Activated CD8-positive, alpha-beta T cell treated with anti-CD3 and anti-CD28 coated beads, Interleukin-2, amount 10 ng/mL, durations not matched to agents 7 days and 5 days (primary cell): ENCODE measurements at regions not wholly inside any gene's neighbourhood (a gene's known extent, or its start where the extent isn't known, plus 50 kb on each side); places are given as distances from the start of the nearest gene placed in this dataset.

ENCODE experiments used
- ATAC-seq: fragments of 150-1000 bp; cut with Tn5 transposase; one replicate; pipeline ENCODE4 v1.10.0; 2021; ENCODE audit warnings: moderate library complexity
- CTCF ChIA-PET: fragments of 350-600 bp; sonication (Branson Sonifier 250); formaldehyde crosslinking; loops from one replicate; lab custom pipeline; 2021; ENCODE audit warnings: antibody characterized with exemption; lab: Charles Lee
- POLR2A ChIA-PET: fragments of 350-600 bp; sonication (Branson Sonifier 250); formaldehyde crosslinking; loops from one replicate; lab custom pipeline; 2021; ENCODE audit warnings: antibody characterized with exemption; lab: Charles Lee
- DNase-seq: peaks from one replicate; pipeline ENCODE4 v3.0.0-alpha.2; 2020
- H3K27ac Mint-ChIP-seq: one replicate; pipeline ENCODE4 v1.8.0; 2021; ENCODE audit warnings: mild to moderate bottlenecking, mixed read lengths
- H3K27me3 Mint-ChIP-seq: one replicate; pipeline ENCODE4 v1.8.0; 2021; ENCODE audit warnings: low read depth, mixed read lengths
- H3K36me3 Mint-ChIP-seq: one replicate; pipeline ENCODE4 v1.8.0; 2021; ENCODE audit warnings: low read depth, mixed read lengths
- H3K4me1 Mint-ChIP-seq: one replicate; pipeline ENCODE4 v1.8.0; 2021; ENCODE audit warnings: low read depth, mixed read lengths
- H3K4me3 Mint-ChIP-seq: one replicate; pipeline ENCODE4 v1.8.0; 2021; ENCODE audit warnings: mild to moderate bottlenecking, mixed read lengths
- H3K9me3 Mint-ChIP-seq: one replicate; pipeline ENCODE4 v1.8.0; 2022; ENCODE audit warnings: mixed read lengths; ENCODE audit not compliant: insufficient read depth

DNA sequence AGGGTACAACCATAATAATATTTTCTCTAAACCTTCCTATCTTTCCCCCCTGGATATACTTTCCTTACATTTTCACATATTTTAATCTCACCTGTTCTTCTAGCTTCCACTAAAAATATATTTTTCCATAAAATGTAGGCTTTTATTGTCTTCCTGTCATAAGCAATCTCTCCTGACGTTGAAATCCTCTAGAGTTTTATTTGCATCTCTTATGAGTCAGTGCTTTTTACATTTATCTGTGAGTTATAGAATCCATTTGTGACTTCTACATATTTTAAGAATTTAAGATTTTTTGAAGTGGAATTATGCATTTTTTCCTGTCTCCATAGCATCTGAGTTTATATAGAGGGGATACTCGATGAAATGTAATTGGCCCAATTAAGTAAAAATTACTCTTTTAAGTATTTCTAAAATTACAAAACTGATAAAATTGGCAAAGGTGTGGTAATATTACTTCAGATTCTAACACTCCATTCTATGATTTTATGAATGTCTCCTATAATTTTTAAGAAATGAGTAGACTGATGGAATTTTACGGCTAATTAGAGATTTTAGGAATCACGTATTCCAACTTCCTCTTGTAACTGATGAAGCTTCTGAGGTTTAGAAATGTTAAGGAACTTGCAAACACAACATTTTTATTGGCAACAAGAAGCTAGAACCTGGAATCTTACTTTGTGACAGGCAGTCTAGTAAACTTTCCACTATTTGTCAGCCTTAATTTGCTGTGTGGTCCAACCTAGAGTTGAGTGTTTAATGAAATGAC lies 422.9 kb upstream of the SEMA3A start:
- H3K27me3 Mint-ChIP-seq = no peaks in the 10 kb centered on the region

DNA sequence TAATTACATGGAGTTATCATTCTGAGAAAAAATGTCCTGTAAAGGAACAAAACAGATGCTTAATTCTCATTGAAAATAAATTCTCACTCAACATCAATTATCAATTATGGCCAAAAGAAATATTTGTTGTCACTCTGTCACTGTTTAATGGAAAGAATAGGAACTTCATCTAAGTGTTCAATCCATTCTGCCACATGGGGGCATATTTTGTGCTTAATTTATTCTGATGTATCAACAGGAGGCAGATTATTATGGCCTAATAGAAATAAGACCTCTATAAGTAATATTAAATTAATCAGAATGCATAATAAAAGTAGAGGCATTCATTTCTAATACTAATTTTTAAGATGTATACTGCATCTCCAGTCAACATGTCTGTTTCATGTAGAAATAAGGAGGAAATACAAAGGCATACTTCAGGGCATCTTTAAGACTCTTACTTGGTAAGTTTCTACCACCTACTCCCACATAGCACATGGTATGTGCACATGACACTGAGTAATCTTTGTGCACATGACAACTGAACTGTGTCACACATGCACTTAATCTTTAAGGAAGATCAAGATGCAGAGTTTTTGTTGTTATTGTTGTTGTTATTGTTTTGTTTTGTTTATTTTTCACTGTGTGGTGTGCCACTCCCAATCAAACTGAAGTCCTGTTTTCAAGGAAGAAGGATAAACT lies 420.4 kb upstream of the SEMA3A start:
- H3K4me3 Mint-ChIP-seq = no peak overlapping the region
- DNase-seq (no peak), ATAC-seq (no peak)
- POLR2A ChIA-PET = no interaction called here
- no peaks in the 10 kb centered on the region for H3K36me3 Mint-ChIP-seq
- no peaks in the 10 kb centered on the region for H3K9me3 Mint-ChIP-seq
- CTCF ChIA-PET = no interaction called here
- H3K4me1 Mint-ChIP-seq = no peaks in the 10 kb centered on the region
- H3K27me3 Mint-ChIP-seq = no peaks in the 10 kb centered on the region
- H3K27ac Mint-ChIP-seq = no peak overlapping the region

More for the DNA sequence above, 422.9 kb upstream of the SEMA3A start:
- H3K27ac Mint-ChIP-seq = no peak overlapping the region
- H3K4me3 Mint-ChIP-seq = no peak overlapping the region
- ATAC-seq (no peak), DNase-seq (no peak)
- H3K9me3 Mint-ChIP-seq = no peaks in the 10 kb centered on the region
- no peaks in the 10 kb centered on the region for H3K4me1 Mint-ChIP-seq
- POLR2A ChIA-PET = no interaction called here
- CTCF ChIA-PET = no interaction called here
- no peaks in the 10 kb centered on the region for H3K36me3 Mint-ChIP-seq

GRCh38 chr7:84612981-84613681 lies 418.5 kb upstream of the SEMA3A start:
- no peaks in the 10 kb centered on the region for H3K9me3 Mint-ChIP-seq
- no peak for DNase-seq
- no peaks in the 10 kb centered on the region for H3K36me3 Mint-ChIP-seq
- POLR2A ChIA-PET = no interaction called here
- H3K4me3 Mint-ChIP-seq = no peak overlapping the region
- no peak overlapping the region for H3K27ac Mint-ChIP-seq
- no peaks in the 10 kb centered on the region for H3K4me1 Mint-ChIP-seq
- no peak for ATAC-seq
- CTCF ChIA-PET = no interaction called here
- H3K27me3 Mint-ChIP-seq = no peaks in the 10 kb centered on the region

DNA sequence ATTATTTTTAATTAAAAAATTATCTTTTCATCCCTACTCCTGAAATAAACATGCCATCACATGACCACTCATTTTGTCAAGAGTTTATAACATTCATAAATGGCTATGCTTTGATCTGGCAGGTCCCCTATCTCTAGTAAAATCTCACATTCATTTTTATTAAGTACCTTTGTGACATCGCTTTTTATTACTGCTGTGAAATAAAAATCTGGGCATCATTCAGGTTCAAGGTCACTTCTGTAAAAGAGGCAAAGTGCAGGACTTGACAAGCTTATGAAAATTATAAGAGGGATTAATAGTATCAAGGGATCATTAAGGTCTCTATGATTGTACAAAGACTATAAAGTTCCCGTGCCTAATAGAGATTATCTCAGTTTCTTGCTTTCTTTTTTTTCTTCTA lies 416.8 kb upstream of the SEMA3A start:
- H3K4me1 Mint-ChIP-seq = no peaks in the 10 kb centered on the region
- H3K36me3 Mint-ChIP-seq = no peaks in the 10 kb centered on the region
- POLR2A ChIA-PET = no interaction called here
- no peak overlapping the region for H3K27ac Mint-ChIP-seq
- H3K4me3 Mint-ChIP-seq = no peak overlapping the region
- no peak for ATAC-seq
- no peaks in the 10 kb centered on the region for H3K9me3 Mint-ChIP-seq
- CTCF ChIA-PET = no interaction called here
- no peak for DNase-seq
- no peaks in the 10 kb centered on the region for H3K27me3 Mint-ChIP-seq

DNA sequence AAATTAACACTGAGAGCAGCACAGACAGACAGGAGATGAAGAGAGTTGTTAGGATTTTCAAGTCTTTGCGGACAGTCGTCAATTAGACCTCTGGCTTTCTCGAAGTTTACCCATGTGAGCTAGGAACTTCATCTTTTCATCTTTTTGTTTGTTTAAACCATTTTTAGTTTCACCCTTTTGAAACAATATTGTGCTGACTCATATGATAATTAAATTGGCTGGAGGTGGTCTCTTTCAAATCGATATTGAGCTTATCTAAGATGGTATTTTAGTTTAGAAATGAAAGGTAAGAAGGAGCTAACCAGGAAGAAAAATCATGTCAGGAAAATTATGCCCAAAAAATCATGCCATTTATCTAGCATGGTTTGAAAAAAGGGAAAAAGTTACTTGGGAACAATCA lies 415.8 kb upstream of the SEMA3A start:
- Mint-ChIP-seq H3K27ac (no peak overlapping the region), H3K36me3 (no peaks in the 10 kb centered on the region), H3K27me3 (no peaks in the 10 kb centered on the region), H3K4me1 (no peaks in the 10 kb centered on the region), H3K9me3 (no peaks in the 10 kb centered on the region), H3K4me3 (no peak overlapping the region)
- CTCF ChIA-PET = no interaction called here
- DNase-seq (no peak), ATAC-seq (no peak)
- POLR2A ChIA-PET = no interaction called here

- Mint-ChIP-seq H3K27me3 (no peaks in the 10 kb centered on the region), H3K27ac (no peak overlapping the region), H3K9me3 (no peaks in the 10 kb centered on the region), H3K36me3 (no peaks in the 10 kb centered on the region), H3K4me1 (no peaks in the 10 kb centered on the region), H3K4me3 (no peak overlapping the region)
- DNase-seq (no peak), ATAC-seq (no peak)
- CTCF ChIA-PET = no interaction called here
- POLR2A ChIA-PET = no interaction called here
Measured at GRCh38 chr7:84605301-84605700, 410.7 kb upstream of the SEMA3A start.

GRCh38 chr7:84603545-84603944 lies 409.0 kb upstream of the SEMA3A start:
- DNase-seq = no peak
- H3K36me3 Mint-ChIP-seq = no peaks in the 10 kb centered on the region
- H3K27me3 Mint-ChIP-seq = no peaks in the 10 kb centered on the region
- CTCF ChIA-PET = no interaction called here
- H3K27ac Mint-ChIP-seq = no peak overlapping the region
- H3K4me1 Mint-ChIP-seq = no peaks in the 10 kb centered on the region
- no peak for ATAC-seq
- no peak overlapping the region for H3K4me3 Mint-ChIP-seq
- no peaks in the 10 kb centered on the region for H3K9me3 Mint-ChIP-seq
- POLR2A ChIA-PET = no interaction called here

DNA sequence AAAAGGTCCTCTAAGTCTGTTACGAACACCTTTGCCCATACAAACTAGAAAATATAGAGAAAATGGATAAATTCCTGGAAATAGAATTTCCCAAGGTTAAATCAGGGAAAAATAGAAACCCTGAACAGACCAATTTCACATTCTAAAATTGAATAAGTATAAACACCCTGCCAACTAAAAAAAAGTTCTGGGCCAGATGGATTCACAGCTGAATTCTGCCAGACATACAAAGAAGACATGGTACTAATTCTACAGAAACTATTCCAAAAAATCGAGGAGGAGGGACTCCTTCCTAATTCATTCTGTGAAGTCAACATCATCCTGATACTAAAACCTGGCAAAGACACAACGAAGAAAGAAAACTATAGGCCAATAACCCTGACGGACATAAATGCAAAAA lies 400.4 kb upstream of the SEMA3A start:
- Mint-ChIP-seq H3K4me1 (no peaks in the 10 kb centered on the region), H3K27ac (no peak overlapping the region), H3K27me3 (no peaks in the 10 kb centered on the region), H3K9me3 (no peaks in the 10 kb centered on the region), H3K36me3 (no peaks in the 10 kb centered on the region), H3K4me3 (no peak overlapping the region)
- ChIA-PET CTCF (no interaction called here), POLR2A (no interaction called here)
- DNase-seq (no peak), ATAC-seq (no peak)

GRCh38 chr7:84591897-84592296 lies 397.3 kb upstream of the SEMA3A start:
- H3K9me3 Mint-ChIP-seq = no peaks in the 10 kb centered on the region
- no peaks in the 10 kb centered on the region for H3K4me1 Mint-ChIP-seq
- DNase-seq (no peak), ATAC-seq (no peak)
- CTCF ChIA-PET = no interaction called here
- no peaks in the 10 kb centered on the region for H3K27me3 Mint-ChIP-seq
- H3K4me3 Mint-ChIP-seq = no peak overlapping the region
- POLR2A ChIA-PET = no interaction called here
- H3K36me3 Mint-ChIP-seq = no peaks in the 10 kb centered on the region
- H3K27ac Mint-ChIP-seq = no peak overlapping the region

GRCh38 chr7:84589012-84589411 lies 394.4 kb upstream of the SEMA3A start:
- Mint-ChIP-seq H3K4me3 (no peak overlapping the region), H3K27ac (no peak overlapping the region), H3K36me3 (no peaks in the 10 kb centered on the region), H3K9me3 (no peaks in the 10 kb centered on the region), H3K27me3 (no peaks in the 10 kb centered on the region), H3K4me1 (no peaks in the 10 kb centered on the region)
- ChIA-PET POLR2A (no interaction called here), CTCF (no interaction called here)
- DNase-seq = no peak
- ATAC-seq = no peak

DNA sequence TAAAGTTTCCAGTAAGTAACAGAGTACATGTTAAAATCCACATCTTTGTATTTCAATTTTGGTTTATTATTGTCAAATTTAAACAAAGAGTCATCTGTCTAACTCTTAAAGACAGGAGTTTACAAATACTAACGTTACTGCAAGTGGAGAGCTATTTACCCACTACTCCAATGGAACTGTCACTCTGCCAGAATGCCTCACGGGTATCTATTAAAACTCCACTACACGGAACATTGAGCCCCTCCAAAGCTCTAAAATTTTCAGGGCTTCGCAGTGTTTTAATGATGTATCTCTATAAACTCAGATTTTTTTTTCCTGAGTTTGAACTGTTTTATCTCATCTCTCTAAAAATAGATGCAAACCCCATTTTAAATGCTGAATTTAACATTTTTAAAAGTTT lies 388.7 kb upstream of the SEMA3A start:
- POLR2A ChIA-PET = no interaction called here
- Mint-ChIP-seq H3K9me3 (no peaks in the 10 kb centered on the region), H3K27me3 (no peaks in the 10 kb centered on the region), H3K27ac (no peak overlapping the region), H3K4me3 (no peak overlapping the region), H3K4me1 (no peaks in the 10 kb centered on the region), H3K36me3 (no peaks in the 10 kb centered on the region)
- DNase-seq (no peak), ATAC-seq (no peak)
- CTCF ChIA-PET = no interaction called here

DNA sequence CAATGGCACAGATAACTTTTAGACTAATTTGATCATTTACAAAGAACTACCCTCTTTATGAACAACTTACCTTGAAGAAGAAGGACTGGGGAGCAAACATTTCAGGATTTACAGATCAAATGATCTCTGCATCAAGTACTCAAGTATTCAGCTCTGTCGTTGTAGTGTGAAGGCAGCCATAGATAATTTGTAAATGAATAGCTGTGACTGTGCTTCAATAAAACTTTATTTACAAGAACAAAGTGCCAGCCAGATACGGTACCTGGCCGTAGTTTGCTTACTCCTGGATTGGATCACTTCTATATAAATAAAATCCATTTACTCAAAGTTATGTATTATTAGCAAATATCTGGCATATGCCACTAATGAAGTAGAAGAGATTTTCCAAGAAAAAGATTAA lies 388.2 kb upstream of the SEMA3A start:
- Mint-ChIP-seq H3K27ac (no peak overlapping the region), H3K4me1 (no peaks in the 10 kb centered on the region), H3K36me3 (no peaks in the 10 kb centered on the region), H3K9me3 (no peaks in the 10 kb centered on the region), H3K27me3 (no peaks in the 10 kb centered on the region), H3K4me3 (no peak overlapping the region)
- ATAC-seq = no peak
- DNase-seq = no peak
- POLR2A ChIA-PET = no interaction called here
- CTCF ChIA-PET = no interaction called here
